GM12865 (cell line): ENCODE measurements at regions not wholly inside any gene's neighbourhood (a gene's known extent, or its start where the extent isn't known, plus 50 kb on each side); places are given as distances from the start of the nearest gene placed in this dataset.

ENCODE experiments used
- DNase-seq: peaks from one replicate; pipeline ENCODE4 v3.0.0; 2010; ENCODE audit warnings: low read depth
- H3K4me3 ChIP-seq: 2 replicates; pipeline ENCODE4 v1.5.1; 2011; ENCODE audit warnings: mild to moderate bottlenecking, low read depth, low read length, control low read depth
- CTCF ChIP-seq: IDR thresholded peaks from 2 replicates; pipeline ENCODE4 v1.5.1; 2011; ENCODE audit warnings: low read length, control low read depth, low read depth, inconsistent platforms; ENCODE audit not compliant: insufficient read depth; ENCODE audit errors: missing control alignments

- no peak overlapping the region for H3K4me3 ChIP-seq
- DNase-seq, result no peak
- no peak for TF ChIP-seq CTCF
Measured at GRCh38 chr17:77429369-77429968, 288.7 kb downstream of the SEC14L1 start.

GRCh38 chr17:77429969-77430752 is 289.4 kb downstream of the SEC14L1 start:
- peak; percentile 84 for DNase-seq
- peak; percentile 84 for TF ChIP-seq CTCF
- H3K4me3 ChIP-seq, result no peak overlapping the region

DNA sequence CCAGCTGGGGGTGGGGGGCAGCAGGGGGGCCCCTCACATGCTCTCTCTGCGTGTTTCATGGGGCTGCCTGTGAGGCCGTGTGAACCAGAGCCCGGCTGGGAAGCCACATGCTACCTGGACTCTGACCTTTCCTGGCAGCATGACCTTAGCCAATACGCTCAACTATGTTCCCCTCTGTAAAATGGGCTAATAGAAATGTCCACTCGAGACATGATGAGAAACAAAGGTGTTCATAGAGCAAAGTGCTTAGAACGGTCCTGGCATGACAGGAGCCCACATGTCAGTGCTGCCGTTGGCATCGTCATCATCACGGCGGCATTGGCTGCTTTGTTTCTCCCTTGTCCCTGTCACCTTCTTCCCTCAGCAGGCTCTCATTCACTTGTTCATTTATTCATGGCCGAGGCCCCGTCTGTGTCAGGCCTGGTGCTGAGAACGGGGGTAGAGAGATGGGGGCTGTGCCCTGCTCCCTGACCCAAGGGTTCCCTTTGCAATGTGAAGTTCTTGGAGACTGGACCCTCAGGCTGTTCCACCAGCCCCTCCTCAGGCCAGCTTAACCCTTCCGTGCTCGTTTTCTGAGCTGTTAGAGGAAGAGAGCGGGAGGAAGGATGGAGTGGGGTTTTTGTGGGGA is 291.4 kb downstream of the SEC14L1 start:
- no peak for TF ChIP-seq CTCF
- no peak overlapping the region for H3K4me3 ChIP-seq
- no peak for DNase-seq

- DNase-seq, result no peak
- no peak for TF ChIP-seq CTCF
- no peak overlapping the region for H3K4me3 ChIP-seq
Measured at GRCh38 chr17:77432742-77433141, 292.0 kb downstream of the SEC14L1 start.

DNA sequence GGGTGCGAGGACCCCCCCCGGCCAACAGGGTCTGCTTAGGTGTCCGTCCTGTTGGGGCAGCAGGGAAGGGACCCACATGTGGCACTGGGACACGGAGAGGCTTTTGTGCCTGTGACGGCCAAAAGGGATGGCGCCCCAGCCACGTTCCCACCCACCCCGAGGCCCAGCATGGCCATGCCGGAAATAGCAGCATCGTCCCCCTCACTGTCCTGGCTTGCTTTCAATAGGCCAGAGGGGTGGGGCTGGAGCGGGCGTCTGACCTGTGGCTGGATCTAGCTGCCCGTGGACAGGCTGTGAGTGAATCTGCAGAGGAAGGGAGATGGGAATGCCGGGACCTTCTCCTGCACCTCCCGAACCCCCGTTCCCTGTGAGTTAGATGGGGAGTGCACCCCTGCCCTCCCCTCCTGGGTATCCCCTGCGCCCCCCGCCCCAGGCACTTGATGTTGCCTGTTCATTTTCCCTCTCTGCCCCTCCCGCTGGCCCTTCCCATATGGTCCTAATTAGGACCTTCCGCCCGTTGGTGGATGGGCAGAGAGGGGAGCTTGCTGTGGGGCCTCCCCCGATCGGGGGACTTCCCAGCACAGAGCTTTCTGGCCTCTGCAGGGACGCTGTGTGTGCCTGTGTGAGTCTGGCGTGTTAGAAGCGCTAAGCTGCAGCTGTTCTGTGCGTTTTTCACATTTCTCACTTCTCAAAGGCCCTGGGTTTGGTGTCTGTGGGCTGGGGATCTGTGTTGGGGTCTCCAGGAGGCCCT is 292.8 kb downstream of the SEC14L1 start:
- DNase-seq, result peak; percentile 81
- no peak for TF ChIP-seq CTCF
- H3K4me3 ChIP-seq, result no peak overlapping the region

- H3K4me3 ChIP-seq, result no peak overlapping the region
- TF ChIP-seq CTCF, result no peak
- no peak for DNase-seq
Measured at GRCh38 chr17:77434136-77435114, 293.7 kb downstream of the SEC14L1 start.
